ENCODE measurements at regions not wholly inside any gene's neighbourhood (a gene's known extent, or its start where the extent isn't known, plus 50 kb on each side); places are given as distances from the start of the nearest gene placed in this dataset.

DNA sequence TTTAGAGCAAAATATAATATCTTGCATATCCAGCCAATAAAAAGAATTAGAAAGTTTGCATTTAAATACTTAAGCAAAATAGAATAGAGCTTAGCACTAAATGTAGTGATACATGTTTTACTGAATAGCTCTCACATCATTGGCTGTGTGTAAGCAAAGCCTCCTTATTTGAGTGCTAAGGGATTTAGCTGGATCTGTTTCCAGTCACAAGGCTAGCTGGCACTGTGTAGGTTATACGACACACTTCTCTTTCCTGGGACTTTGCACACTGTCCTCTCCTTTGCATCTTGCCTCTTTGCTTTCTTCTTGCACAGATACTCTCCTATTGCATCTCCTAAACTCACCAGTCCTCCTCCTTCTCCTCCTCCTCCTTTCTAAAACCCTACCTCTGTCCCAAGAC is 423.8 kb downstream of the KLF5 start:
- DNase-seq = no peak

DNA sequence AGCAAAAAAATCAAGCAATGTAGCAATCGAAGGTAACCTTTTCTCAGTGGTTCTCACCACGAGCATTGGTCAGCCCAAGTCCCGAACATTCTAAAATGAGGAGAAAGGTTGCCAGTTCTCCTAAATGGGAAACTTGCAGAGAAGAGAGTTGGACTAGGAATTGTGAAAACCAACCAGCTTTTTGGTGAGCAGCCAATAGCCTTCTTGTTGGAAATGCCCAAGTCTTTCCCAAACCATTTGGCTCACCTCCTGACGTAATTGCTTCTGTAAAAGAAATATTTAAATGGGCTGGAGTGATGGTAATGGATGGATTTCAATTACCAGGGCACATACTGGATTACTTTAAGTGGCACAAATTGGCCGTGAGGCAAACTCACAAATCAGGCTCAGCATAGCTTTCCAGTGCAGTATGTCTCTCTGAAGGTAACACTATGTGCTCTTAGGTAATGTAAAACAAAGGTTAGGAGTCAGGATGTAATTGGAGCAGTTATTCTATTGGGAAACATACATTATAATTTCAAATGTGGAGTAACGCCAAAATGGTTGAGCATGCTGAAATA is 423.2 kb downstream of the KLF5 start:
- DNase-seq = no peak

DNA sequence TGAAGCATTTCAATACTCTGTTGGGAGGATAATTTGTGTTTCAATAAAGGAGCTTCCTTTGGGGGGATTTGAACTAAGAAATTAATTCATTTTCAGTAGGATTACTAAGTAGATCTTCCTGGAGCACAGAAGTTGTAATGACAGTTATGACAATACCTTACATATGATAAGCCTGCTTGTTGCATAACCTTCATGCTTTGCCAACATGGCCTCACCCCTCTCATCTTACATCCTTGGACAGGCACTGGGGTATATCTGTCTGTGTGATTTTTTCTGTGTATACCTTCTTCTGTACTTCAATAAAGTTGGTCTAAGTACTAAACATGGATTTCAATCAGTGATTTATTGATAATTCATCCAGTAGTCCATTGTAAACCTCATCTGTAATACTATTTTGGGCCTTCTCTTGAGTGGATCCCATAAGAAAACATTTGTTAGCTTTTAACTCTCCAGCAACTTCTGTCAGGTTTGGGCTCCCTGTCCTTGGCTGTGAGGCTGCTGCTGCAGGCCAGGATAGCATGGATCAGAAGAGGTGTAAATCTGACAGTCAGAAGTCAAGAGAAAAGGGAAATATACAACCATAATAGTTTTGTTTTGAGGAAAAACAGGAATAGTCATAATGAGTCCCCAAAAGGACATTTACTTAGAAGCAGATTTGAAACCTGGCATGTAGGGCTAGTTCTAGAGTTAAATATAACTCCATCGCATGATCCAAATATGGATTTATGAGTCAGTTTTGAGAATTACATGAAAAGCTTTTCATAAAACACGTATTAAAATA is 422.2 kb downstream of the KLF5 start:
- no peak for DNase-seq

DNA sequence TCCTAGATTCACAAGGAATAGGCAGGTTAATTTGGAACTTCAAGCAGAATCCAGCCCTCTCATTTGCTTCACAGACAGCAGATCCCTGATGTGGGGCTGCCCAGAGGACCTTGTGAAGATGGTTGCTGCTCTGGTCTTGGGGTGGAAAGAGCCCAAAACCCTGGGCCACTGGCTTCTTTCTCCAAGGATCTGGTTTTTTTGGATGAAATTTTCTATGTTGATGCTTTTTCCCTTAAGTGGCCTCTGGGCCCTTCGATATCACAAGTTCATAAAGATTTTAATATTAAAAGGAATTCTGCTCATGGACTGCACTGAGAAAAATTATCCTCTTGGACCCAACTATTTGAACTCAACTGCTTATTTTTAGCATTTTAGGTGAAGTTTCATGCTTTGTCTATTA is 421.1 kb downstream of the KLF5 start:
- DNase-seq = no peak

DNA sequence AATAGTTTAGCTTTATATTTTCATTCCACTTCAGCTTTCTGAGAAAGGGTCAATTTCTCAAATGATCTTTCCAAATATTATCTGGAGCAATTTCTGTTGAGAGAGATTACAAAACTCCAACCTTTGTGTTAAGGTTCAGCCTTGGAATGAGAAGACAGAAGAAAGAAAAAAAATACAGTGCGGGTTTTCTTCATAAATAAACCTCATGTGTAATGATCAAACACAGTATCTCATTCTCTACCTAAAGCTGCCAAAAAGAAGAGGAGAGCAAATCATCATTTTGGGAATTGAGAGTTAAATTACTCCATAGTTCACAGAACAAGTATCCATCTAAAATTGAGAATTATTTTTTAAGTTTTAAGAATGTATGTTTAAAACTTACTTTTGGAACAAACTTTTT is 420.5 kb downstream of the KLF5 start:
- DNase-seq = no peak

DNA sequence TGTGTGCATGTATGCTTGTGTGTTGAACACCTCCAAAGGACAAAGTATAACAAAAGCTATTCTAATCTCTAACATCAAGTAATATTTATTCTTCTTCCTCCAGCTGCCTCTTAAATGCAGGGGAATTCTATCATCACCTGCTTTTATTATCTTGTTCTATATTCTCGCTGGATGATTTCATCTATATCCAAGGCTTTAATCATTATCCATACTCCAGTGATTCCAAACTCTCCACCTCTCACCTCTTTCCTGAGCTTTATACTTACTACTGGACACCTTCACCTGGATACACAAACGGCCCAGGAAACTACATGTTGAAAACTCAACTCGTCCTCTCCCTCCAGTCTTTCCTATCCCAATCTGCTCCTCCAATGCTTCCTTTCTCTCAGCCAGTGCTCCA is 418.6 kb downstream of the KLF5 start:
- DNase-seq = no peak

DNA sequence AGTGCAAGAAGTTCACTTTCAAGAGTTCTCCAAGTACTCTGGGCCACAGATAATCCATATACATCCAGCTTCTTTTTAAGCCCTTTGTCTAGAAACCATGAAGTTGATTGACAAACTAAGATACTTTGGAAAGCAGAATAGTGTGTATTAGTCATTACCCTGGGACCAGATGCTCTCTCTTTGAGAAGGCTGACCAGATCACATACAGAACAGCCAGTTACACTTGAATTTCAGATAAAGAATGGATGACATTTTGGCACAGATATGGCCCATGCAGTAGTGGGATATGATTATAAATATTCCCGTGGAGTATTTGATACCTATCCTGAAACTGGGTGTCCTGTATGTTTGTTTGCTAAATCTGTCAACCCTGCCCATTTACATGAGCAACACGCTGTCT is 414.2 kb downstream of the KLF5 start:
- DNase-seq = no peak

DNA sequence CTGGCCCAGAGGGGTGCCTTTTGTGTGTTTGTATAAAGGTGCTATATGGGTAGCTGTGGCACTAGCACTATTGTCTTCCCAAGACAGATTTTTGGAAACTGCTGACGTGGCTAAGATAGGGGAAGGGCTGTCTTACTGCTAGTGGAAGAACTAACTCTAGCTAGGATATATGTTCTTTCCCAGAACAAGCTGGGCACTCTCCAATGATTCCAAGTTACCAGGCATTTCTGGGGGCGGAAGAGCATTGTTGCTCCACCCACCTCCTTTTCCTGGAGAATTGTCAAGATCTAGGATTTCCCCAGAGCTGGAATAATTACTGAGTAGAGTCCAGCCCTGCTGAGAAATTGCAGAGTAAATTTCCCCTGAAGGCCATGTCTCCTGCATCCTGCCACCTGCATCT is 408.3 kb downstream of the KLF5 start:
- DNase-seq = no peak

DNA sequence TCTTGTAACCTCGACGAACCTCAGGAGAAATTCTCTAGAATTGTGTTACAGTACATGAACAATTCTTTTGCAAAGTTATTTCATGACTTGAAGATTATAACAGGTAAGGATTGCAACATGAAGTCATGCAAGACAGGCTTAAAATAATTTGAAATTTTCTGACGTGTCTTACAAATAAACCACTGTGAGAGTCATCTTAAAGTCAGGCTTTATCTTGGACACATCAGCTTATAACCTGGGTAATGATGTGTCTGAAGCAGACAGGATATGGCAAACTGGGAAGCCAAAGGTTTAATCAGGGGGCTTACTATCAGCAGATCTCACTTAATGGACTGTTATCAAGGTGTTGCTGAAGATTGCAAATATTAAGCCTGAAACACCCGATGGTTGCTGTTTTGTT is 407.8 kb downstream of the KLF5 start:
- no peak for DNase-seq

DNA sequence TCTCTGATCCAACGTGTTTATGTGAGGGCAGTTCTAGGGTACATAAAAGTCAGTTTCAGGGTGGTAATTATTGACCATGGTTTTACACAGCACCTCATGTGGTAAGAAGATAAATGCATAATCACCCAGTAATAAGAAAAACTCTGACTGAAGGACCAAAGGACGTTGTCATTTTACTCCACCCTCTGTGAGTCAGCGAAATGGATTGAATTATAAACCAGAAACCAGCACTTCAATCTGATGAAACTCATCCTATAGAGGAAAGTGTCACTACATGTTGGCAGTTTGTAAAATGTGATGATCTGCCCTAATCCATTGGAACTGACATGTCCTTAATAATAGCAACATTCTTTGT is 406.8 kb downstream of the KLF5 start:
- no peak for DNase-seq

DNA sequence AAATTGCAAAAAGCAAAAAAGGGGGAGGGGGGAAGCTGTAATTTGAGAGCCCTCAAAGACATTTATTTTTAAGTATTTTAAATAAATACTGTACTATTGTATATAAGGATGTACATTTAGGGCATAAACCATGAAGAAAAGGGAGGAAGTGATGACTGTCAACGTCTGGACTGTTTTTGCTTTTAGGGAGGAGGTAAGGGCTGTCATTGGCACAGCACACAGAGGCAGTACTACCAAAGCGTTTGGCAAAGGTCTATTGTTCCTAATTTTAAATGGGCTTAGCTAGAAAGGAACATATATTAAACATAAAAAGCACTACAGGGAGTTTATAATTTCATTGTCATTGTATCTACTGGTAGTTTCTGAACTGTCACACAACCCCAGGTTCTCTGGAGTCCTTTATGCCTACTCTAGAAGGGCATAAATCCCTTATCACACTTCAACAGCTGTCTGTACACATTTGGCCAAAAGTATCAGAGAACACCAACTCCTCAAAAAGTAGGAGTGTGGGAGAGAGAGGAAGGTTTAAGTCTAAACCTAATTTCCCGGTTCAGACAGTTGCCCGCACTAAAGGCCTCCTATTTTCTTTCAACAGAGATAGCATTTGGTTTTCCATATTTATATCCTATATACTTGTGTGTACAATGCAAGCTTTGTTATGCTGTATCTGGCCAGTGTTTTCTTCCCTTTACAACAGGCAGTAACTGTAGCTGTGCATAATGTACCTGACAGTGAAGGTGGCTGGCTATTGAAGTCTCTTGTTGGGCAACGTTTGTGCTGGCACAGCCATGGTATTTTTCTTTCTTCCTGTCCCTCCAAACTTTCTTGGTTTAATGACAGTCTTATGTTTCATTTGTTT is 406.2 kb downstream of the KLF5 start:
- DNase-seq = no peak

DNA sequence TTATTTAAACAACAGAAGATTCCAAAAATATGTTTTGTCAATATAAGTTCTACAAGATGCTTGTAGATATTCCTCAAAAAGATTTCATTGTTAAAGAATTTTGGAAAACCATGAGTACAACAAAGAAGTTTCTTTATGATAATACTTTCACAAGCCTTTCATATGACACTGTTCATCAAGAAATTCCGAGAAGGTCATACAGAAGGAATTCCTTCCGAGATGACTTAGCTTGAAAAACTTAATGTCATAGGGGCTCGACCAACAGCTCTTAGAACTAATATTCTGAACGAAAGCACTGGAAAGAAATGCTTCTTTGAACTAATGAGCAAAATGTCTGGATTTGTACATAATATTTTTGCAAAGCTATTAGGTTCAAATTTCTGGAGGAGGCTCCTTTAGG is 403.4 kb downstream of the KLF5 start:
- no peak for DNase-seq

DNA sequence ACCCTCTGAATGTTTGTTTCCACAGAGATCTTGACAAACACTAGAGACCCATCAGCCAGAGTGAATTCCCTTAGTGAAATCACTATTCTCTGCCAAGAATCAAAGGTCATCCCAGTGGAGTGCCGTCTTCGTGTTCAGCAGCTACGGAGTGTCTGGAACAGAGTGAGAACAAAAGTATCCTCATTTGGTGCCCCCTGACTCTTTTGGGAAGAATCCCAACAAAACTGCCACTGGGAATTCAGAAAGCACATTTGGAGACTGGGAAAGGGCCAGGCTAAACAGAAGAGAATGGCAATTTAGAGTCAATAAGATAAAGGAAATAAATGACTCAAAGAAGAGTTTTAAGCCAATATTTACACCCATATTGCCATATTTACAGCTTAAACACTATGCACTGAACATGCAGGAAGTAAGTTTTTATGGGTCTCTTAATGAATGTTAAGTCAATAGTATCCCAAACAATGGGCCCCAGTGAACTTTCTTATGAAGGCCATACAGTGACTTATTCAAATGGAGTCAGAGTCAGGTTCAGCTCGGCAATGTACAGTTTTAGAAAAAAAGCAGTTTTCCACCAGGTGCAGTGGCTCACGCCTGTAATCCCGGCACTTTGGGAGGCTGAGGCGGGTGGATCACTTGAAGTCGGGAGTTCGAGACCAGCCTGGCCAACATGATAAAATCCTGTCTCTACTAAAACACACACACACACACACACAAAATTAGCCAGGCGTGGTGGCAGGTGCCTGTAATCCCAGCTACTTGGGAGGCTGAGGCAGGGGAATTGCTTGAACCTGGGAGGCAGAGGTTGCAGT is 392.6 kb downstream of the KLF5 start:
- no peak for DNase-seq

DNA sequence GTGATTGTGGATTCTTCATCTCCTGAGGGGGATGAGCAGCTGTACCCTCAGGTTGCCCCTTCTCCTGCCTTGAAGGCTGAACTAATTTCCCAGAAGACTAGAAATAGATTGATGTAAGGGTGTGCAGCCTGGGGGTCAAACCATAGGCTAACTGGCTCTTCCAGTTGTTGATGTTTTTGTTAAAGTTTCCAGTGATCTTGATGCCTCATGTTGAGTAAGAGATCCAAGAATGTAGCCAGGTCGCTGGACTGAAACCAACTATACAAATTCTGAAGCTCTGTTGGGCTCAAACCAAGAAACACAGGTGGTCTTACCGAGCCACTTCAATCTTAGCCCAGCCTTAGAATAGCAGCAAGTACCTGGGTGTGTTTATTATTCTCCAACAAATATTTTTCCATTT is 391.8 kb downstream of the KLF5 start:
- no peak for DNase-seq

DNA sequence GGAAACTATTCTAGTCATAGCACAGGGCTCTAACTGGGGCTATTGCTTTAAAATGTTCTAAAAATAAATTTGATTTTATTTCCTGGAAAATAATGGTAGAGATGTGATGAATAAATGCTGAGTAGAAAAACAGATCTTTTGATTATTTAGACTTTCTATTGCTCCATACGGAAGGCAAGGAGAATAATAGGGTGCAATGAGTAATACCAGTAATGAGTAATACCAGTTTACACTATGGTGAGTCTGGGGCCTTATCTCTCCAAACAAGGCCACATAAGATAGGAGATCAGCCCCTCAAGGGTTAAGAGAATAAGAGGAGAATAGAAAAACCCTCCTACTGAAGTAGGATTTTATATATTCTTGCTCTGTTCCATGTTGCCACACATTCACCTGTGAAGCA is 390.4 kb downstream of the KLF5 start:
- no peak for DNase-seq

DNA sequence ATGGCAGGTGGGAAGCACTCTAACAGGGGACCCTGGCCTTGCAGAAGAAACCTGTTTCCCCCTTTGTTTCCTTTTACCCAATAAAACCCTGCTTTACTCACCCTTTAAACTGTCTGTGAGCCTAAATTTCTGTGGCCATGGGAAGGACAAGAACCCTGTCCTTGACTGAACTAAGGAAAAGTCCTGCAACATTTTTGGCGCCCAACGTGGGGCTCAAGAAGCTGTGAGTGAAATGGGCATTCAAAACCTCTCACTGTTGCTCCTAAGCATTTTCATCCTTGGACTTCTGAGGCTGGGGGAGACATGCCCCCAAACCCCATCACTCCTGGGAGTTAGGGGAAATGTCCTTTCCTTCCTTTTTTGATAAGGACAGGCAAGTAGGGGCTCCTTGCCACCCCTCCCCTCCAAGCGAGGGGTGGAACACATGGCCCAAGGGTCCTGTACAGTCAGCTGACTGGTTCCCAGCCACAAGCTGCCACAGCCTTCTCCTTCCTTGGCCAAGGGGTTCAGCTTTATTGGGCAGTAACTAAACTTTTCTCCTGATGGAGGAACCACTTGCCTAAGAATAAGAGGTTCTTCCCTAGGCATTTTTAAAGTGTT is 381.6 kb downstream of the KLF5 start:
- DNase-seq = no peak

DNA sequence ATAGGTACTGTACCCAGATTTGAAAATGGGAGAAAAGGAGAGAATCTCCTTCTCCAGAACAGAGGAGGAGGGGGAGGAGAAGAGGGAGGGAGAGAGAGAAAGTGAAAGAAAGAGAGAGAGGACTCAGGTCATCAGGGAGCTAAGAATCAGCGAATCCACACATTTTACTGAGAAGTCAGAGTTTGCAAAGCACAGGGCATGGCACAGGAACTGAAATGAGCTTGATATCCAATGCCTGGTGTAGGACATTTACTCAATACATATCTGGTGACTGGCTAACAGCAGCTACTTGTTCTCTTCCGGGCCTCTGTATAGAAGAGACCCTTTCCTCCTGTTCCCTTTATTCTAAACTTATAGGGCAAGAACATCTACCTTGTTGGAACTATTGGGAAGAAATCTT is 375.1 kb downstream of the KLF5 start:
- no peak for DNase-seq

DNA sequence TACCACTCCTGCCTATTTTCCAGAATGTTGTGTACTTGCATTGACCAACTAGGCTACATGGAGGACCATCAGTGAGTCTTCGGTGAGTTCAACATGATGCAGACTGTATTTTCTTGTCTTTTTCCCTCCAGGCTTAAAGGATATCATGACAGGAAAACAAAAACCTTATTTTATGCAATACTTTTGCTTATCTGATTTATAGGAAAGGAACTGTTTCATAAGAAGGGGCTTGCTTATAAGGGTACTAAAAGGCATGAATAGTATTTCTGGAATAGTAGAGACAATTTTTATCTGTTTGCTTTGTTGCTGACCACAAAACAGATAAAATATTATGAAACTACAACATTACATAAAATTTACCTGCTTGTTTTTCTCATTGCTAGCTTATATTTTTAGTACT is 374.7 kb downstream of the KLF5 start:
- no peak for DNase-seq

DNA sequence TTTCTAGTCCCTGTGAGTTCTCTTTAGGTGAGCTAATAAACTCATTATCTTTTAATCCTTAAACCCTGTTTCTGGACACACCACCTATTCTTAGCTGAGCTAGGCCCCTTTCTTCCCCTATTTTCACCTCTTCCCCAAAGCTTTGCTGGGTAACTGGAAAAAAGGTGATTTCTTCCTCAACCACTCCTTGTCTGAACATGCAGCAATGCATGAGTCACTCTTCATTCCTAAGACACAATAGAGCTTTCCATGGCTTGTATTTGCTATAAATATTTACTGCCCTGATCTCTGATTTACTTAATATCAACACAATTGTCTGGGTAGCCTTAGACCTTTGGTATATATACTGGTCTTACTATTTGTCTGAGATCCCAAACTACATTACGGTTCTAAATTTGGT is 370.9 kb downstream of the KLF5 start:
- no peak for DNase-seq

DNA sequence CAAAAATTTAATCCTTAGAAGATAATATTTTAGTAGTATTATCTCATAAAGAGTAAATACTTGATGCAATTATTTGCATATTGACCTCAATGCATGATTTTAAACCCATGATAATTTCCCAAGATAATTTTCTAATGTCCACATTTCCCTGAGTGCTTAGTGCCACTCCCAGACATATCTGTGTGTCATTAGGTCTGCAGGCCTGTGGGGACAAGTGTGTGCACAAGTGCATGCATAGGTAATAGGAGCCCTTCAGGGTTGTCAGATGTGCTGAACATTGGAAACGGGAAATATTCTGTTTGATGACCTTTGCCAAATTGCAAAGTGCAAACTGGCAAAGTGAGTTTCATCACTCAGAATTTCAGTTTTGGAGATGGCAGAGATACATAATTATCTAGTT is 369.9 kb downstream of the KLF5 start:
- DNase-seq = no peak

DNA sequence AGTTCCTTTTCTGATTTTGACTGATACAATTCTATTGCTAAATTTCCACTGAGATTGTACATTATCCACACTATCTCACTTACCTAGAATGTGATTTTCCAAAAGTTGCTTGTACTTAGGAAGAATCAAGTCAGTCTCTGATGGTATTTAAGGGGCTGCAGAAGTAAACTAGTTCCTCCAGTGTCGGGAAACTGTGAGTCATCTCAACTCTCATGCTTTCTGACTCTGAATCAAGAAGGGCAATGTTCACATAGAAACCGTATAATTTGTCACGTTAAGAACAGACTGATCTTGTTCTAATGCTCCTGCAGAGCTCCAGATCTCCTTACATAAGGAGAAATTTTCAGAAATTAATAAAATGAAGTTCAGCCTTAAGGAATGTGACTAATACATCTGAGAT is 369.3 kb downstream of the KLF5 start:
- peak; percentile 16 for DNase-seq

DNA sequence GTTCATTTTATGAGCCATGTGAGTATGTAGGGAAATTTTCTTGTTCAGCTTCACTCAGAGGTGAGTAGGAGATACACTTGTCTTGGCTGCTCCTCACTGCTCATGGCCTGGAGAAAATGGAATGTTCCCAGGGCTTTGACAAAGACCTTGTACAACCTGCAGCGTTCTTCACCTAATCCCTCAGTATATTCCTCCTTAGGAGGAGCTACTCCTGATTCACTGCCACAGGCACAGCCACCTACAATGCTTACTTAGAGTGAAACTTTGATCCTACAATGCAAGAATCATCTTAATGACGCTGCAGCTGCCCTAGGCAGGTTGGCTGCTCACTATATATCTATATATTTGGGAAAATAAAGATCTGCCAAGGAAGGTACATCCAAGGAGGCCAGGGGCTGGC is 364.2 kb downstream of the KLF5 start:
- DNase-seq = no peak

DNA sequence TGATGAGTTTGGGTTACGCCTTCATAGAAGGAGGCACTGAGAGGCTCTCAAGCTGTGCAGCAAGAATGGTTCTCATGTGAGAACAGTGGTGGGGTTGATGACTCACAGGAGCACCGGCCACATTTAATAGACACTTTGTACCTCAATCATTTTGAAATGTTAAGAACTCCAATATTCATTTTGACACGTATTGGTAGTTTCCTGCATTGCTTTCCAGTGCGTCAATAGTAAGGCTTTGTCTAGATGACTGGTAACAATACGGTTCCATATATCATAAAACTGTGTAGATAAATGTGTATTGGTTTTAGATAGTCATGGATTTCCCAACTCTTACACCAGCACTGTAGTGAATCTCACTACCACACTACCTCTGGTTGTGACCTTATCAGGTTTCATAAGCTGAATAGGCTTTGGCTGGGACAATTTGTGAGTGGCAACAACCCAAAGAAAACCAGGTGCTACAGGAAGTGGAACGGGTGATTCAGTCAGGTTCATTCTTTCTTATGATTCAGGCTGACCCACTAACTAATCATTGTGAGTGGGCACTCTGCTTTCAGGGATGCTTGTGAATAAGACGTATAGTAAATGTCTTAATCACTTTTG is 362.6 kb downstream of the KLF5 start:
- DNase-seq = peak; percentile 27

All from activated CD4-positive, alpha-beta T cell treated with anti-CD3 and anti-CD28 coated beads, Interleukin-2, Interleukin-6, amounts not matched to agents 100 ng/mL and 50 ng/mL, durations not matched to agents 16 hours and 8 hours (primary cell).